Endothelial cell of umbilical vein (primary cell): ENCODE measurements at regions not wholly inside any gene's neighbourhood (a gene's known extent, or its start where the extent isn't known, plus 50 kb on each side); places are given as distances from the start of the nearest gene placed in this dataset.

Experiments used
- BruUV-seq: library from RNA; stranded (reverse); fragments of 400-500 nt; replicated peaks from 2 replicates; lab custom pipeline; 2021; lab: Mats Ljungman, UMichigan
- CTCF ChIA-PET: fragments of 300-600, 350-600 bp; sonication (Branson Sonifier 250); formaldehyde crosslinking; loops from one replicate; lab custom pipeline; 2021; ENCODE audit warnings: antibody characterized with exemption, inconsistent platforms; lab: Charles Lee
- POLR2A ChIA-PET: fragments of 300-600, 350-600 bp; sonication (Branson Sonifier 250); formaldehyde crosslinking; loops from one replicate; lab custom pipeline; 2021; ENCODE audit warnings: antibody characterized with exemption, inconsistent platforms; lab: Charles Lee
- DNase-seq: peaks from one replicate; pipeline ENCODE4 v3.0.0-alpha.2; 2011; ENCODE audit warnings: low read depth, low spot score
- FAIRE-seq: peaks from 2 replicates; lab custom pipeline; 2011; peaks lifted over from hg19 to GRCh38; lab: Jason Lieb, UNC
- H2AFZ ChIP-seq: 2 replicates; pipeline ENCODE4 v1.6.0; 2012; ENCODE audit warnings: low read depth, low read length, control low read depth, inconsistent platforms
- H3K27ac ChIP-seq: 2 replicates; pipeline ENCODE4 v1.5.1; 2011; ENCODE audit warnings: low read depth, mild to moderate bottlenecking, control low read depth, low read length, moderate library complexity; ENCODE audit not compliant: insufficient read depth
- H3K27me3 ChIP-seq, 2 experiments: 2 replicates each; pipeline versions ENCODE4 v1.6.0 to v1.6.1; 2011; ENCODE audit warnings: low read length in 2 of 2, mixed read lengths in 1 of 2; ENCODE audit not compliant: control insufficient read depth in 2 of 2, insufficient read depth in 2 of 2
- H3K36me3 ChIP-seq, 2 experiments: 2 replicates in 1 of 2; 3 replicates in 1 of 2; pipeline ENCODE4 v1.5.1; 2011; ENCODE audit warnings: low read length in 2 of 2, mild to moderate bottlenecking in 1 of 2, moderate library complexity in 1 of 2; ENCODE audit not compliant: control insufficient read depth in 2 of 2, insufficient read depth in 2 of 2; ENCODE audit errors: extremely low read depth in 1 of 2
- H3K4me1 ChIP-seq: 3 replicates; pipeline ENCODE4 v1.5.1; 2011; ENCODE audit warnings: mild to moderate bottlenecking, low read length; ENCODE audit not compliant: control insufficient read depth, insufficient read depth; ENCODE audit errors: extremely low read depth
- H3K4me2 ChIP-seq: 2 replicates; pipeline ENCODE4 v1.6.1; 2011; ENCODE audit warnings: low read length, control low read depth, mixed read lengths; ENCODE audit not compliant: insufficient read depth
- H3K4me3 ChIP-seq, 3 experiments: fragments of 200-600 bp in 1 of 3; sonication (generic), shearing (Covaris generic) in 1 of 3; replicated peaks in 1 of 3; 2 replicates each; pipeline ENCODE4 v1.5.1; 2011 to 2016; ENCODE audit warnings: control low read depth in 3 of 3, low read length in 3 of 3, mild to moderate bottlenecking in 2 of 3, inconsistent platforms in 1 of 3, low read depth in 1 of 3, moderate library complexity in 1 of 3; ENCODE audit not compliant: insufficient read depth in 1 of 3
- H3K79me2 ChIP-seq: 2 replicates; pipeline ENCODE4 v1.6.0; 2012; ENCODE audit warnings: low read length, inconsistent platforms; ENCODE audit not compliant: control insufficient read depth, insufficient read depth
- H3K9ac ChIP-seq: replicated peaks from 2 replicates; pipeline ENCODE3; 2011; ENCODE audit warnings: low read length, control low read depth; ENCODE audit not compliant: insufficient read depth; ENCODE audit errors: extremely low read depth
- H3K9me1 ChIP-seq: replicated peaks from 3 replicates; pipeline ENCODE4 v1.6.0; 2011; ENCODE audit warnings: mild to moderate bottlenecking, low read length; ENCODE audit not compliant: control insufficient read depth, insufficient read depth; ENCODE audit errors: extremely low read depth
- H3K9me3 ChIP-seq: replicated peaks from 2 replicates; pipeline ENCODE4 v1.5.1; 2012; ENCODE audit warnings: low read length, inconsistent platforms; ENCODE audit not compliant: control insufficient read depth, insufficient read depth
- H4K20me1 ChIP-seq: replicated peaks from 2 replicates; pipeline ENCODE3; 2011; ENCODE audit warnings: mild to moderate bottlenecking, low read length; ENCODE audit not compliant: control insufficient read depth, insufficient read depth; ENCODE audit errors: extremely low read depth
- EZH2 ChIP-seq: IDR thresholded peaks from 2 replicates; pipeline ENCODE4 v1.6.1; 2012; ENCODE audit warnings: borderline replicate concordance, low read depth, mild to moderate bottlenecking, moderate library complexity, low read length, inconsistent platforms; ENCODE audit not compliant: severe bottlenecking
- FOS ChIP-seq: IDR thresholded peaks from 2 replicates; pipeline ENCODE4 v1.6.1; 2011; ENCODE audit warnings: mild to moderate bottlenecking, low read length, moderate library complexity, borderline replicate concordance; ENCODE audit not compliant: insufficient read depth
- GATA2 ChIP-seq: IDR thresholded peaks from 2 replicates; pipeline ENCODE4 v1.7.0; 2011; ENCODE audit warnings: low read depth, mild to moderate bottlenecking, moderate library complexity, mixed read lengths, low read length; ENCODE audit not compliant: insufficient read length, insufficient read depth
- JUN ChIP-seq: IDR thresholded peaks from 2 replicates; pipeline ENCODE4 v1.6.1; 2011; ENCODE audit warnings: borderline replicate concordance, low read depth; ENCODE audit not compliant: insufficient read length, insufficient read depth
- MYC ChIP-seq: IDR thresholded peaks from one replicate; pipeline ENCODE4 v1.6.1; 2011; ENCODE audit warnings: mild to moderate bottlenecking, low read depth, low read length
- POLR2A ChIP-seq: IDR thresholded peaks from 2 replicates; pipeline ENCODE4 v1.6.1; 2012; ENCODE audit warnings: low read depth, mild to moderate bottlenecking, control low read depth, low read length
- POLR2AphosphoS5 ChIP-seq: IDR thresholded peaks from 2 replicates; pipeline ENCODE4 v1.6.1; 2012; ENCODE audit warnings: low read depth, mild to moderate bottlenecking, control low read depth, low read length, moderate library complexity; ENCODE audit not compliant: insufficient read depth
- dilution Hi-C: fragments of 300-500 bp; cut with MboI; formaldehyde crosslinking; loops from one replicate; pipeline ENCODE4 v1.15.0; 2019; ENCODE audit warnings: low sequenced_read_pairs; ENCODE audit not compliant: extremely low pct_ligation_motif_present
- intact Hi-C: fragments of 100-400 bp; cut with micrococcal nuclease; formaldehyde crosslinking; loops from one replicate; pipeline ENCODE4 v1.10.0; 2022
- TF ChIP-seq, protein P1 (sequence below): IDR thresholded peaks from 2 replicates; pipeline ENCODE4 v1.6.1; 2011; ENCODE audit not compliant: insufficient read depth, insufficient read length
- TF ChIP-seq, protein P2 (sequence below), 2 donors: IDR thresholded peaks; 1 replicate in 1 of 2; 2 replicates in 1 of 2; pipeline ENCODE4 v1.5.1; 2011; ENCODE audit warnings: low read length in 2 of 2, mild to moderate bottlenecking in 2 of 2, moderate library complexity in 2 of 2, control low read depth in 1 of 2, inconsistent platforms in 1 of 2, low read depth in 1 of 2; ENCODE audit not compliant: insufficient read depth in 1 of 2; ENCODE audit errors: extremely low read depth in 1 of 2

DNA sequence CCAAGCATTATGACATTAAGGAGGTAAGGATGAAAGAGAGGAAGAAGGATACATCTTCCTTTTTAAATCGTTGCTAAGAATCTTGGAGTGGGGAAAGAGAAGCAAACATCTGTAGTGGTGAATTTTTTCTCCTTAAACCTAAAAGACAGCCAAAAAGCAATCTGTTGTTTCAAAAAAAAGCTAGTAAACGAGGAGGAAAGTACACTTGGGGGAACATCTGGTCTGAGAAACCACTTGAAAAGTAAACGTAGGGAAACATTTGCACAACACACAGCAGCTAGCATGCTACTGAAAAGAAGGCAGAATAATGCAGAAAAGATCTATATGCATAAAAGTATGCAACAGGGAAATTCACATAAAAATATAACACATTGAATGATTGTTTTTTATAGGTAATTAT is 1485.6 kb downstream of the PCDH19 start:
- DNase-seq (no peak), FAIRE-seq (no peak)
- Histone ChIP-seq H3K36me3 (no peaks in the 10 kb centered on the region), H2AFZ (no peak overlapping the region), H3K27me3 (no peaks in the 10 kb centered on the region), H3K4me1 (no peaks in the 10 kb centered on the region), H3K79me2 (no peaks in the 10 kb centered on the region), H3K4me3 (no peak overlapping the region), H3K9me1 (no peaks in the 10 kb centered on the region), H3K9me3 (no peaks in the 10 kb centered on the region), H3K9ac (no peak overlapping the region), H3K4me2 (no peak overlapping the region), H4K20me1 (no peaks in the 10 kb centered on the region), H3K27ac (no peak overlapping the region)
- dilution Hi-C loops, result no loop called here
- POLR2A ChIA-PET, result no interaction called here
- intact Hi-C loops, result no loop called here
- CTCF ChIA-PET, result no interaction called here
- BruUV-seq, result no TSS peak
- no peak for TF ChIP-seq MYC
- TF ChIP-seq, protein P1, sequence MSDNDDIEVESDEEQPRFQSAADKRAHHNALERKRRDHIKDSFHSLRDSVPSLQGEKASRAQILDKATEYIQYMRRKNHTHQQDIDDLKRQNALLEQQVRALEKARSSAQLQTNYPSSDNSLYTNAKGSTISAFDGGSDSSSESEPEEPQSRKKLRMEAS, result no peak
- no peak for TF ChIP-seq POLR2AphosphoS5
- TF ChIP-seq, protein P2, sequence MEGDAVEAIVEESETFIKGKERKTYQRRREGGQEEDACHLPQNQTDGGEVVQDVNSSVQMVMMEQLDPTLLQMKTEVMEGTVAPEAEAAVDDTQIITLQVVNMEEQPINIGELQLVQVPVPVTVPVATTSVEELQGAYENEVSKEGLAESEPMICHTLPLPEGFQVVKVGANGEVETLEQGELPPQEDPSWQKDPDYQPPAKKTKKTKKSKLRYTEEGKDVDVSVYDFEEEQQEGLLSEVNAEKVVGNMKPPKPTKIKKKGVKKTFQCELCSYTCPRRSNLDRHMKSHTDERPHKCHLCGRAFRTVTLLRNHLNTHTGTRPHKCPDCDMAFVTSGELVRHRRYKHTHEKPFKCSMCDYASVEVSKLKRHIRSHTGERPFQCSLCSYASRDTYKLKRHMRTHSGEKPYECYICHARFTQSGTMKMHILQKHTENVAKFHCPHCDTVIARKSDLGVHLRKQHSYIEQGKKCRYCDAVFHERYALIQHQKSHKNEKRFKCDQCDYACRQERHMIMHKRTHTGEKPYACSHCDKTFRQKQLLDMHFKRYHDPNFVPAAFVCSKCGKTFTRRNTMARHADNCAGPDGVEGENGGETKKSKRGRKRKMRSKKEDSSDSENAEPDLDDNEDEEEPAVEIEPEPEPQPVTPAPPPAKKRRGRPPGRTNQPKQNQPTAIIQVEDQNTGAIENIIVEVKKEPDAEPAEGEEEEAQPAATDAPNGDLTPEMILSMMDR (IDR thresholded peaks at IDR 0.05; ENCODE audit: extremely low read depth in 1 of 2, insufficient read depth in 1 of 2, low read depth in 1 of 2, low read length in 2 of 2), result no peak

DNA sequence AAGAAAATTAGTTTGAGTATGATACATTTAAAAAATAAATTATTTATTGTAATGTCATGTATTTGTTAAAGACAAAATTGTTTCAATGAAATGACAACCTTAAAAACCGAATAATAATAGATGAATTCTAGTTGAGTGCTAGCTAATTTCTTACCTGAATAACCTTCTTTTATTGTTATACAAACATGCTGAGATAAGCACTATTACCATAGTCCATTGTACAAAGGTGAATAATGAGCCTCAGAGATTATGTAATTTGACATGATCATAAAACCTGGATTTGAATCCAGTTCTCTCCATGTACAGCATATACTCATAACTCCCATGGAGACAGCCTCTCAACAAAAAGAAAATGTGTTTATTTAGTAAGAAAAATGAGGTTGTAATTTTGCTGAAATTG is 1512.9 kb downstream of the PCDH19 start:
- DNase-seq (no peak), FAIRE-seq (no peak)
- Histone ChIP-seq H3K27ac (no peak overlapping the region), H3K27me3 (no peaks in the 10 kb centered on the region), H3K4me1 (no peaks in the 10 kb centered on the region), H4K20me1 (no peaks in the 10 kb centered on the region), H3K4me2 (no peak overlapping the region), H3K4me3 (no peak overlapping the region), H3K9me3 (no peaks in the 10 kb centered on the region), H3K36me3 (no peaks in the 10 kb centered on the region), H2AFZ (no peak overlapping the region), H3K9ac (no peak overlapping the region), H3K79me2 (no peaks in the 10 kb centered on the region), H3K9me1 (no peaks in the 10 kb centered on the region)
- ChIA-PET POLR2A (no interaction called here), CTCF (no interaction called here)
- intact Hi-C loops (no loop called here), dilution Hi-C loops (no loop called here)
- TF ChIP-seq EZH2 (no peak), FOS (no peak), MYC (no peak), GATA2 (no peak), POLR2AphosphoS5 (no peak), POLR2A (no peak), JUN (no peak)
- TF ChIP-seq, protein P2 (IDR thresholded peaks at IDR 0.05; ENCODE audit: extremely low read depth in 1 of 2, insufficient read depth in 1 of 2, low read depth in 1 of 2, low read length in 2 of 2), result no peak
- TF ChIP-seq, protein P1, result no peak
- BruUV-seq, result no TSS peak
